PFSK-1 (cell line): ENCODE measurements at regions not wholly inside any gene's neighbourhood (a gene's known extent, or its start where the extent isn't known, plus 50 kb on each side); places are given as distances from the start of the nearest gene placed in this dataset.

ENCODE experiments used
- POLR2AphosphoS5 ChIP-seq: IDR thresholded peaks from 2 replicates; pipeline ENCODE4 v1.6.1; 2012; ENCODE audit warnings: low read depth, mild to moderate bottlenecking, control low read depth, low read length, moderate library complexity
- SIN3A ChIP-seq: IDR thresholded peaks from 2 replicates; pipeline ENCODE4 v1.6.1; 2012; ENCODE audit warnings: mild to moderate bottlenecking, low read length, moderate library complexity, borderline replicate concordance; ENCODE audit not compliant: insufficient read depth
- TAF1 ChIP-seq: IDR thresholded peaks from 2 replicates; pipeline ENCODE4 v1.6.1; 2012; ENCODE audit warnings: low read length, control low read depth, borderline replicate concordance; ENCODE audit not compliant: insufficient read depth
- TF ChIP-seq, protein P1 (sequence below), 2 experiments: IDR thresholded peaks; 2 replicates each; pipeline versions ENCODE4 v1.6.1 to v1.8.0; 2011 to 2012; ENCODE audit warnings: low read depth in 2 of 2, low read length in 2 of 2, control low read depth in 1 of 2, inconsistent platforms in 1 of 2, mild to moderate bottlenecking in 1 of 2, moderate library complexity in 1 of 2; ENCODE audit not compliant: insufficient read depth in 1 of 2

DNA sequence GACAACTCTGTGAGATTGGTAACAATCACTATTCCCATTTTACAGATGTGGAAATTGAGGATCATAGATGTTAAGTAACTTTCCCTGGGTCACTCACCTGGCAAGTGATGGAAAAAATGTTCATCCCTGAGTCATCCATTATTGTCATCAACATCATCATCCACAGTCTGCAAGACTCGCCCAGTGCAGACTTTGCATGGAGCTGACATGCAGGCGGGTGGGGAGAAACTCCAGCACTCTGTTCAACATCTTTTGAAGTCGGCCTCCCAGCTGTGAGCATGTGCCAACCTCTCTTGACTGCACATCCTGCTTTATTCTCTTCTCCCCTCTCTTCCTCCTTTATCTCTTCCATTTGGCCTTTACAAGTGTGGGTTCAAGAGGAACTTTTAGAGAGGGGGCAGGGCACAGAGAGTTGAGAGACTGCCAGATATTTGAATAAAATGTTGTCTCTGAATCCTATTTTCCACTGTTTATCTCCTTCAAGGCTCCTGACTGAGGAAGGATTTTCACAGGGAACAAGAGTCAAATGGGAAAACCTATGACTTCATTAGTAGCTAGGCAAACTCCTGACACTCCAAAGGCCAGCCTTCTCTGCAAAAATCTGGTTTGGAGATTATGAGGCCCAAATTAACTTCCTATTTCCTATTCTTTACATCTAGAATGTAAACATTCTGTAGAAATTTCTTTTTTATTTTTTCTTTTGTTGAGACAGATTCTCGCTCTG, 283.7 kb upstream of the PODXL start:
- TF ChIP-seq, protein P1, sequence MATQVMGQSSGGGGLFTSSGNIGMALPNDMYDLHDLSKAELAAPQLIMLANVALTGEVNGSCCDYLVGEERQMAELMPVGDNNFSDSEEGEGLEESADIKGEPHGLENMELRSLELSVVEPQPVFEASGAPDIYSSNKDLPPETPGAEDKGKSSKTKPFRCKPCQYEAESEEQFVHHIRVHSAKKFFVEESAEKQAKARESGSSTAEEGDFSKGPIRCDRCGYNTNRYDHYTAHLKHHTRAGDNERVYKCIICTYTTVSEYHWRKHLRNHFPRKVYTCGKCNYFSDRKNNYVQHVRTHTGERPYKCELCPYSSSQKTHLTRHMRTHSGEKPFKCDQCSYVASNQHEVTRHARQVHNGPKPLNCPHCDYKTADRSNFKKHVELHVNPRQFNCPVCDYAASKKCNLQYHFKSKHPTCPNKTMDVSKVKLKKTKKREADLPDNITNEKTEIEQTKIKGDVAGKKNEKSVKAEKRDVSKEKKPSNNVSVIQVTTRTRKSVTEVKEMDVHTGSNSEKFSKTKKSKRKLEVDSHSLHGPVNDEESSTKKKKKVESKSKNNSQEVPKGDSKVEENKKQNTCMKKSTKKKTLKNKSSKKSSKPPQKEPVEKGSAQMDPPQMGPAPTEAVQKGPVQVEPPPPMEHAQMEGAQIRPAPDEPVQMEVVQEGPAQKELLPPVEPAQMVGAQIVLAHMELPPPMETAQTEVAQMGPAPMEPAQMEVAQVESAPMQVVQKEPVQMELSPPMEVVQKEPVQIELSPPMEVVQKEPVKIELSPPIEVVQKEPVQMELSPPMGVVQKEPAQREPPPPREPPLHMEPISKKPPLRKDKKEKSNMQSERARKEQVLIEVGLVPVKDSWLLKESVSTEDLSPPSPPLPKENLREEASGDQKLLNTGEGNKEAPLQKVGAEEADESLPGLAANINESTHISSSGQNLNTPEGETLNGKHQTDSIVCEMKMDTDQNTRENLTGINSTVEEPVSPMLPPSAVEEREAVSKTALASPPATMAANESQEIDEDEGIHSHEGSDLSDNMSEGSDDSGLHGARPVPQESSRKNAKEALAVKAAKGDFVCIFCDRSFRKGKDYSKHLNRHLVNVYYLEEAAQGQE (IDR thresholded peaks at IDR 0.05; ENCODE audit: insufficient read depth in 1 of 2, low read depth in 2 of 2, low read length in 2 of 2), result no peak
- TF ChIP-seq POLR2AphosphoS5 (no peak), SIN3A (no peak), TAF1 (no peak)
